Lung (tissue), 11 donors: ENCODE measurements at regions not wholly inside any gene's neighbourhood (a gene's known extent, or its start where the extent isn't known, plus 50 kb on each side); places are given as distances from the start of the nearest gene placed in this dataset.
"Not testable (repeated sequence)": the region's sequence is repeated elsewhere in the genome, so short reads cannot be mapped to it uniquely, and the experiment has no call there.

ENCODE experiments used
- ATAC-seq: fragments of 200-7000 bp; cut with Tn5 transposase; one replicate; pipeline ENCODE4 v1.9.1; 2020; ENCODE audit warnings: moderate number of reproducible peaks; ENCODE audit not compliant: insufficient read depth, low FRiP score
- DNase-seq, 3 donors: peaks; one replicate each; pipeline ENCODE4 v3.0.0-alpha.2; 2013 to 2017
- H3K27ac ChIP-seq, 2 donors: one replicate each; pipeline ENCODE4 v1.5.1; 2013; ENCODE audit warnings: mild to moderate bottlenecking in 2 of 2, moderate library complexity in 2 of 2, control low read depth in 1 of 2, inconsistent platforms in 1 of 2, low read depth in 1 of 2, low read length in 1 of 2
- H3K27me3 ChIP-seq, 3 donors: one replicate each; pipeline ENCODE4 v1.5.1; 2013; ENCODE audit warnings: low read length in 2 of 3; ENCODE audit not compliant: control insufficient read depth in 3 of 3, insufficient read depth in 3 of 3
- H3K36me3 ChIP-seq, 4 donors: one replicate each; pipeline ENCODE4 v1.5.1; 2013; ENCODE audit warnings: low read length in 4 of 4, mild to moderate bottlenecking in 1 of 4, moderate library complexity in 1 of 4; ENCODE audit not compliant: control insufficient read depth in 4 of 4, insufficient read depth in 4 of 4
- H3K4me1 ChIP-seq, 5 donors: one replicate each; pipeline ENCODE4 v1.5.1; 2013; ENCODE audit warnings: low read length in 5 of 5, mild to moderate bottlenecking in 2 of 5, moderate library complexity in 1 of 5; ENCODE audit not compliant: control insufficient read depth in 5 of 5, insufficient read depth in 5 of 5
- H3K4me3 ChIP-seq: one replicate; pipeline ENCODE4 v1.5.1; 2013; ENCODE audit warnings: mild to moderate bottlenecking, control low read depth, moderate library complexity
- H3K9ac ChIP-seq, 2 donors: one replicate each; pipeline ENCODE4 v1.5.1; 2013; ENCODE audit warnings: low read length in 2 of 2, control low read depth in 1 of 2; ENCODE audit not compliant: insufficient read depth in 1 of 2
- H3K9me3 ChIP-seq, 4 donors: one replicate each; pipeline ENCODE4 v1.5.1; 2013; ENCODE audit warnings: low read length in 3 of 4, mild to moderate bottlenecking in 1 of 4, moderate library complexity in 1 of 4; ENCODE audit not compliant: control insufficient read depth in 4 of 4, insufficient read depth in 3 of 4
- WGBS, 2 donors: extraction: QIAGEN DNeasy Blood & Tissue Kit; methylation state at CpG; one replicate each; pipeline ENCODE4 v1.1.7; 2013; 5-methylcytosine and 5-hydroxymethylcytosine counted together
- TF ChIP-seq, protein P1 (sequence below): IDR thresholded peaks from 2 replicates; pipeline ENCODE4 v1.5.1; 2012; ENCODE audit warnings: mild to moderate bottlenecking; ENCODE audit errors: control extremely low read depth, extremely low read depth
- donor health status: control.
- donor health status: control.
- donor health status: Bipolar disorder and iron deficiency.
- donor health status: healthy.
- donor health status: DM: yes; HTN: yes; CAD: no.

DNA sequence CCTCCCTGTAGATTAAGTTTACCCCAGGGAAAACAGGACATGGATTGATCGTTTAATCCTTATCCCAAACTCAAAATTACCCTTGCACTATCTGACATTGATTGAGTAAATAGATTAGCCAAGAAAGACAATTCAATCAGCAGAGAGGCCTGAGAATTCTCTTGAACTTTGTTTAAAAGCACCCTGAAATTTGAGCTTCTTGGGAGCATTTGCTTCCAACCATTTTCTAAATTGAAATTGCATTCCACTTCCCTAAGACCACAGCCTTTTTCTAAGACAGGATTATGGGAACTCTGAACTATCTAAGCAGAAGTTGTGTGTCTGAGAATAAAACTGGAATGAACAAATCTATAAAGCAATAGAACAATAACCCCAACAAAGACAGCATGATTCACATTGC is 76.6 kb upstream of the TNRC6A start:
- WGBS, 2 donors = 44 to 54% methylated on average over 1 of the region's 1 CpG
- H3K9ac ChIP-seq = no peak overlapping the region
- H3K27ac ChIP-seq = no peak overlapping the region
- no peak for ATAC-seq
- no peak for DNase-seq
- H3K4me3 ChIP-seq = no peak overlapping the region
- no peaks in the 10 kb centered on the region for H3K9me3 ChIP-seq
- TF ChIP-seq, protein P1, sequence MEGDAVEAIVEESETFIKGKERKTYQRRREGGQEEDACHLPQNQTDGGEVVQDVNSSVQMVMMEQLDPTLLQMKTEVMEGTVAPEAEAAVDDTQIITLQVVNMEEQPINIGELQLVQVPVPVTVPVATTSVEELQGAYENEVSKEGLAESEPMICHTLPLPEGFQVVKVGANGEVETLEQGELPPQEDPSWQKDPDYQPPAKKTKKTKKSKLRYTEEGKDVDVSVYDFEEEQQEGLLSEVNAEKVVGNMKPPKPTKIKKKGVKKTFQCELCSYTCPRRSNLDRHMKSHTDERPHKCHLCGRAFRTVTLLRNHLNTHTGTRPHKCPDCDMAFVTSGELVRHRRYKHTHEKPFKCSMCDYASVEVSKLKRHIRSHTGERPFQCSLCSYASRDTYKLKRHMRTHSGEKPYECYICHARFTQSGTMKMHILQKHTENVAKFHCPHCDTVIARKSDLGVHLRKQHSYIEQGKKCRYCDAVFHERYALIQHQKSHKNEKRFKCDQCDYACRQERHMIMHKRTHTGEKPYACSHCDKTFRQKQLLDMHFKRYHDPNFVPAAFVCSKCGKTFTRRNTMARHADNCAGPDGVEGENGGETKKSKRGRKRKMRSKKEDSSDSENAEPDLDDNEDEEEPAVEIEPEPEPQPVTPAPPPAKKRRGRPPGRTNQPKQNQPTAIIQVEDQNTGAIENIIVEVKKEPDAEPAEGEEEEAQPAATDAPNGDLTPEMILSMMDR = no peak
- no peaks in the 10 kb centered on the region for H3K36me3 ChIP-seq
- H3K27me3 ChIP-seq = no peaks in the 10 kb centered on the region
- no peaks in the 10 kb centered on the region for H3K4me1 ChIP-seq

DNA sequence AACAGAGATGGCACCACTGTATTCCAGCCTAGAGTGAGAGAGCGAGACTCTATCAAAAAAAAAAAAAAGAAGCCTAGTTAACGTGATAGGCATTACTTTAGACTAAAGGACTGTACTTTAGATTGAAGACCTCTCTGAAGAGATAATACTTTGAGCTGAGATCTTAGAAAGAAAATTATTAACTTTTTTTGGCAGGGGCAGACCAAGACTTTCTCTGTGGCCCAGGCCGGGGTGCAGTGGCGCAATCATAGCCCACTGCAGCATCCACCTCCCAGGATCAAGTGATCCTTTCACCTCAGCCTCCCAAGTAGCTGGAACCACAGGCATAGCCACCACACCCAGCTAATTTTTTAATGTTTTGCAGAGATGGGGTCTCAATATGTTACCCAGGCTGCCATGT is 75.7 kb upstream of the TNRC6A start:
- ATAC-seq (no peak), DNase-seq (no peak)
- Histone ChIP-seq H3K4me3 (no peak overlapping the region), H3K9me3 (no peaks in the 10 kb centered on the region), H3K4me1 (no peaks in the 10 kb centered on the region), H3K27me3 (no peaks in the 10 kb centered on the region), H3K9ac (no peak overlapping the region), H3K27ac (no peak overlapping the region), H3K36me3 (no peaks in the 10 kb centered on the region)
- 90 to 91% methylated on average over 4 of the region's 4 CpGs for whole genome bisulfite sequencing, 2 donors
- TF ChIP-seq, protein P1 = no peak

DNA sequence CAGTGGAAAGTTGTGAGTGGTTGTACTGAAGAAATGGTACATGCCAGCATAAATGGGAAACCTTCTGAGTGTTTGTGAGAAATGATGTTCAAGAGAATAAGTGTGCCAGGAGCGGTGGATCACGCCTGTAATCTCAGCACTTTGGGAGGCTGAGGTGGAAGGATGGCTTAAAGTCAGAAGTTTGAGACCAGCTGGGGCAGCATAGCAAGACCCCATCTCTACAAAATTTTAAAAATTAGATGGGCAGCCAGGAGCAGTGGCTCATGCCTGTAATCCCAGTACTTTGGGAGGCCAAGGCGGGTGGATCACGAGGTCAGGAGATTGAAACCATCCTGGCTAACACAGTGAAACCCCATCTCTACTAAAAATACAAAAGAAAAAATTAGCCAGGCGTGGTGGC is 63.5 kb upstream of the TNRC6A start:
- 90 to 97% methylated on average over 5 of the region's 5 CpGs for WGBS, 2 donors
- DNase-seq, H3K27ac ChIP-seq, ATAC-seq, H3K36me3 ChIP-seq, H3K4me1 ChIP-seq, H3K9ac ChIP-seq, H3K9me3 ChIP-seq, H3K27me3 ChIP-seq, H3K4me3 ChIP-seq: not testable (repeated sequence)

DNA sequence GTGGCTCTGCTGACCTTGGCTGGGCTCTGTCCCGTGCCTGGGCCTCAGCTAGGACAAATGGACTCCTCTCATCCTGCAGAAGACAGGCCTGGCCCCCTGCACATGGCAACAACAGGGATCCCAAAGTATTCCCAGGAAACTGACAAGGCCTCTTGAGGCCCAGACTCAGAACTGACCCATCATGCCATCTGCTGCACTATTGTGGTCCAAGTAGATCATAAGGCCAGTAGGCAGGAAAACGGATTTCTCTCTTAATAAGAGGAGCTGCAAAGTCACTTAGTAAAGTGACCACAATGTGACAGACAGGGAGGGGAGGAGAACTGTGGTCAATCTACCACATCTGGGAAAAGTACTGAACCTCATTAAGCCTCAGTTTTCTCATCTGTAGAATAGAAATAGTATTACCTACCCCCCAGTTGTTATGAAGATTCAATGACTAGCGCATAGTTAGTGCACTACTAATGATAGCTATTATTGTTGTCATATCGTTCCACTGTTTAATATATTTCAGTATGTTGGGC is 62.1 kb upstream of the TNRC6A start:
- TF ChIP-seq, protein P1 = no peak
- no peak overlapping the region for H3K27ac ChIP-seq

More for the DNA sequence above, 62.1 kb upstream of the TNRC6A start:
- no peak for DNase-seq
- H3K36me3 ChIP-seq = no peaks in the 10 kb centered on the region
- H3K9ac ChIP-seq = no peak overlapping the region
- peaks cover 0 to 13% (median 4%) of the 10 kb centered on the region in 3 donors for H3K27me3 ChIP-seq
- no peak overlapping the region for H3K4me3 ChIP-seq
- no peaks in the 10 kb centered on the region for H3K9me3 ChIP-seq
- H3K4me1 ChIP-seq = peaks cover 0 to 7% (median 0%) of the 10 kb centered on the region in 5 donors
- ATAC-seq = no peak
- WGBS, 2 donors = 87 to 88% methylated on average over 4 of the region's 4 CpGs
